GM19397 (cell line): ENCODE measurements at regions not wholly inside any gene's neighbourhood (a gene's known extent, or its start where the extent isn't known, plus 50 kb on each side); places are given as distances from the start of the nearest gene placed in this dataset.

Experiments
- ATAC-seq: cut with Tn5 transposase; IDR thresholded peaks from one replicate; pipeline ENCODE4 v1.9.1; 2021; ENCODE audit warnings: mild to moderate bottlenecking, moderate library complexity; ENCODE audit not compliant: unreplicated experiment

DNA sequence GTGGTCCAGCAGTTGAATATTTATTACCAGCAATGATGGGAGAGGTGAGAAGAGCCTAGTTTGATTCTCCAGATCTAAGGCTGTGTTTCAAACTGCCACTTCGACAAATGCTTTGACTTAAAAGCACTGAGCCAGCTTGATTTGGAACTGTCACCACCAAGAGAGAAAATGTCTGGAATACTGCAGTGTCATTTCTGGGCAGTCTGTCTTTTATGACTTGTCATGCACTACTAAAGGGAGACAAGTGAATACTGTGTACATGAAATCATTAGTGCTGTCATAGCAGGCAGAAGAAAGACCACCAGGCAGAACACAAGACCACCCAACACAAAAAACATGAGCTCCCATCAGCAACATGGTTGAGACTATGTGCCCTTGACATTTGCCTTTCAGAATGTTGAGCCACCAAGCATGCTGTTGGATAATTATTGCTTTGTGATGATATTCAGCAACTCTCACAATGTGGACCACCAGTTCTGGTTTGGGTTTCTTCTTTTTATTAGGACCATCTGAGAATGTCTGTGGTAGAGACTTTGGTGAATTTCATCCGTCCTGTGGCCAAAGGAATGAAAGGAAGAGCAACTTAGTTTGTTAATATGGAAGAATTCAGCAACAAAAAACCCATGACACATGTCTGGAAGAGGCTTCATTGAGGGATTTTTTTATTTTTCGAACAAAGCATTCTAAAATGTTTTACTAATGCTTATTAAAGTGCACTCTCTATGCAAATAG, 125.8 kb downstream of the NTMT2 start:
- no peak for ATAC-seq

GRCh38 chr1:170273291-170274130, 127.8 kb downstream of the NTMT2 start:
- no peak for ATAC-seq

DNA sequence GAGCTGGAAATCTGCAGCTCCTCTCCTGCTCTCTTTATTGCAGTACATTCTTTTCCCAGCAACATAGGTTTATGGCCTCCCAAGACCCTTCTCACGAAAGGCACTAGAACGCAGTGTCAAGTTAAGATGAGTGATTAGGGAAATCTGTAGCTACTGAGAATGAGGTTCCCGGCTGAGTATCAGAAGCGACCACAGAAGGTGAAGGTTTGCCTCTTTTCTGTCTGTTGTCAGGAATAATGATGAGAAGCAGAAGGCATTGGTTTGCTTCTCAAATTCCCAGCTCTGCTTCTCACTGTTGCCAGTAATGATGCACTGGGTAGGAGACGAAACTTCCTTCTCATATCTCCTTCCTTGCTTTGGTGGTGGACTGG, 128.4 kb downstream of the NTMT2 start:
- no peak for ATAC-seq

DNA sequence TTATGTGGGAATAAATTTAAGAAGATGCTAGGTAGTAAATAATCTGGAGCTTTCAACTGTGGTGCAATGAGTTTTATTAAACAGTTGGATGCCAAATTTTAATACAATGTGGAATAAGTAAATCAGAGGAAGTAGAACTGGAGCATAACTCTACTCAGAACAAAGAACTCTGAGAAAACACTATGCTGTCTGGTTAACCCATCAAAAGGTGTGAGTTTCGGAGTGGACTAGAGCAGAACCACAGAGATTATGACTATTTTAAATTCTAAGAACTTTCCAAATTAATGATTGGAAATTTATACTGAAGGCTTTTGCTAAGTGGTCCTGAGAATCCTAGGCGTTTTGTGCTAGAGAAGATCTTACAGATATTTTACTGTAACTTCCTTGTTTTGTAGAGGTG, 132.2 kb downstream of the NTMT2 start:
- no peak for ATAC-seq

DNA sequence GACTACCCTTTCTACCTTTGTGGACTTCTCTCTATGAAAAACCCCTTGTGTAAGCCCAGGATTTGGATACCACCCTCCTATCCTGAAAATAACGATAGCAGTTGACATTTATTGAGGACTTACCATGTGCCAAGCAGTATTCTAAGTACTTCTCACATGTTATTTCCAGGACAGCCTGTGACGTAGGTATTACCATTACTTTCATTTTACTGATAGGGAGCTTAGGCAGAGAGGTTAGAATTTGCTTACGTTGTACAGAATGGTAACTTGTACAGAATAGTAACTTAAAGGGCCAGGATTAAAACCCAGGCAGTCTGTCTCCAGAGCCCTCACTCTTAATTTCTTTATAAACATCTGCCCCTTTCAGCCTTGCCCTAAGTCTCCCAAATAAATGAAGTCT, 138.3 kb downstream of the NTMT2 start:
- no peak for ATAC-seq

- ATAC-seq: no peak
Measured at GRCh38 chr1:170284512-170284911, 138.8 kb downstream of the NTMT2 start.

- ATAC-seq: no peak
Measured at GRCh38 chr1:170284951-170285350, 139.2 kb downstream of the NTMT2 start.

DNA sequence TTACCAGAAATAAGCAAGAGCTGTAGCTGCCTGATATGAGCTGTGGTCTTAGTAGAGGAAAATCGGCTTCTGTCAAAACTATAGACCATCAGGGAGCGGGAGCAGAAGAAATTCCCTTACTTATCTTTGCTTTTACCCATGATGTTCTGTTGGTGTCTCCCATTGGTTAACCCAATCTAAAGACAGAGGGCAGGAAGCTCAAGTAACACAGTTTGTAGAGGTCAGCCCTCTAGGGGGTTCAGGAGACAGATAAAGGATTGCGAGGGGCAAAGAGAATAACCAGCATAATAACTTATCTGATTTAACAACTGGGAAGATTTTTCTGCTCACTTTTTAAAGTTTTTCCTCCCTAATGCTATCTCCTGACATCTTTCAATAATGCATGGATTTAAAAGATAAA, 142.4 kb downstream of the NTMT2 start:
- ATAC-seq: no peak

- ATAC-seq: no peak
Measured at GRCh38 chr1:170290276-170290675, 144.5 kb downstream of the NTMT2 start.

GRCh38 chr1:170290991-170291390, 145.2 kb downstream of the NTMT2 start:
- no peak for ATAC-seq

DNA sequence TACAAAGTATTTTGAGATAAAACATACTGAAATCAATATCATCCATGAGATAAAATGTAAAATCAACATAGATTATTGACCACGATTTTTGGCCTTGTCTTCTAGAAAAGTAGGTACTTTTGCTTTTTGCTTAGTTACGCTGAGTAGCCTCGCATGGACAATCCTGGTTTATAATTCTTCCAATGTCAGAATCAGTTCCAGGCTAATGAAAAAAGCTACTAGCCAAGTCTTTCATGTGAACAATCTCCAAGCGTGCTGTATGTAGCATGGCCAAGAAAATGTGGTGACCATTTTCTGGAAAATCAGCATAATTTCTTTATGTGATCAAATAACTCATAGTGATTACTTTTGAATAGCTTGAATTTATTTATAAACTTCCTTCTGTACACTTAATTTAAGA, 145.8 kb downstream of the NTMT2 start:
- ATAC-seq: no peak

DNA sequence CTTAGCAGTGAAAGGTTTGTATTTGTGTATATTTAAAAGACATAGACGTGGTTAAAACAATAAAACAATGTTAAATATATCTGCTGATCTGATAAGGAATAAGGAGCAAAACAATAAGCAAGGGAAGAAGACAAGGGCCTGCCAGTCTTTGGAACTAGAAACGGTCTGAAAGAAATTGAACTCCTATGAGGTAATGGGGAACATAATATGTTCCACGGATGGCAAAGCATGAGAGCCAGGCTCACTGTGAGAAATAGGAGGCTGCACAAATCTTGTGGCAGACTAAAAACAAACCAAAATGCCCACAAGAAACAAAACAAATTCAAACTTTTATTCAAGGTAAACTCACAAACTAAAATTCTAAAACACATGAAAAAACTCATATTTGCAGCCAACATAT, 150.5 kb downstream of the NTMT2 start:
- ATAC-seq: no peak

DNA sequence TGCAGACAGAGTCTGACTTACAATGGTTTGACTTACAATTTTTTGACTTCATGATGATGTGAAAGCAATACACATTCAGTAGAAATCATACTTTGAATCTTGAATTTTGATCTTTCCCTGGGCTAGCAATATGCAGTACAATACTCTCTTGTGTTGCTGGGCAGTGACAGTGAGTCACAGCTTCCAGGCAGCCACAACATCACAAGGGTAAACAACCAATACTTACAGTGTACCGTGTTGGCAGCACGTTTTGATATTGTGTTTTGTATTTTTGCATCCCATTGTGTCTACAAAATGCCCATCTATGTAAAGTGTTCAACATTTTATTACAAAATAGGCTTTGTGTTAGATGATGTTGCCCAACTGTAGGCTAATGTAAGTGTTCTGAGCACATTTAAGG, 150.9 kb downstream of the NTMT2 start:
- ATAC-seq: no peak

- no peak for ATAC-seq
Measured at GRCh38 chr1:170301596-170301995, 155.8 kb downstream of the NTMT2 start.

DNA sequence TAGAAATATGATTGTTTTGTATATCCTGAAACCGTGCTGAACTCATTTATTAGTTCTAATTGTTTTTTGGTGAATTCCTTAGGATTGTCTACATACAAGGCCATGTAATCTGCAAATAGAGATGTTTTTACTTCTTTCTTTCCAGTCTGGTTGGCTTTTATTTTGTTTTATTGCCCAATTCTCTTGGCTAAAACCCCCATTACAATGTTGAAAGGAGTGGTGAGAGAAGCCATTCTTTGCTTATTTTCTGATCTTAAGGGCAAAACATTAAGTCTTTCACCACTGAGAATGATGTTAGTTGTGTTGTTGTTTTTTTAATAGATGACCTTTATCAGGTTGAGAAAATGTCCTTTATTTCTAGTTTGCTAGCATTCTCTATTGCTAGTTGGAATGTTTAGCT, 157.3 kb downstream of the NTMT2 start:
- ATAC-seq: no peak

GRCh38 chr1:170305777-170306512, 160.2 kb downstream of the NTMT2 start:
- no peak for ATAC-seq

GRCh38 chr1:170306513-170306910, 160.8 kb downstream of the NTMT2 start:
- no peak for ATAC-seq

- ATAC-seq: no peak
Measured at GRCh38 chr1:170306948-170307347, 161.2 kb downstream of the NTMT2 start.

- ATAC-seq: no peak
Measured at GRCh38 chr1:170307426-170307825, 161.7 kb downstream of the NTMT2 start.

DNA sequence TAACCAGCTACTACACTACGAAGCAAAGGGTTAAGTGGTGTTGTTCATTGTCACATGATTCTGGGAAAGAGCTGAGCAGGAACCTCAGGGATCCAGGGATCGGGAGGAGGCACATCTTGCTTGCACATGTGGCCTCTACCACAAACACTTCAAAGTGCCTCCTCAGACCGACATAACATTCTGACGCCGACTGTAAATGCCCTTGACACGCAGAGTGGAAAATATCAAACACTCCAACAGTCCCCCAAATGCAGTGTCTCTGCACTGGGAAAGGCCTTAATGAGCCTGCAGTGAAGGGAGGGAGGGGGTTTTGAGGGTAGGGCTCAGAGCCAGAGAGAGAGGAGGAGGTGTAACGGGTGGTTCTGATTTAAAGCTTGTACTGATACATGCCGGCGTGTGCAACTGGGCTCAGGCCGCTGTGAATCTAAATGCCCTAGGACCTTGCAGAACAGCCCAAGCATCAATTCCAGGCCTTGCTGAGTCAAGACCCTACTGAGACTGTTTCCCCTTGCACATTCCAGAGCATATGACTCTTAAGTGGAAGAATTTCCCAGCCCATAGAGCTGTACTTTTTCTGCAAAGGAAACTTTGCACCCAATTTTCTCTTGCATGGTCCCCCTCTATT, 163.7 kb downstream of the NTMT2 start:
- no peak for ATAC-seq

- ATAC-seq: no peak
Measured at GRCh38 chr1:170310014-170310405, 164.3 kb downstream of the NTMT2 start.
